Body of pancreas (tissue), 4 donors: ENCODE measurements at regions not wholly inside any gene's neighbourhood (a gene's known extent, or its start where the extent isn't known, plus 50 kb on each side); places are given as distances from the start of the nearest gene placed in this dataset.

Source experiments
- POLR2A ChIP-seq, 3 donors: fragments of 450-650 bp; IDR thresholded peaks; one replicate each; pipeline ENCODE4 v1.6.1; 2016; ENCODE audit warnings: antibody characterized with exemption in 3 of 3, mild to moderate bottlenecking in 2 of 3
- TF ChIP-seq, protein P1 (sequence below), 7 experiments: fragments of 450-650 bp in 4 of 7; fragments of 200-600 bp in 3 of 7; sonication (generic) in 3 of 7; IDR thresholded peaks; one replicate each; pipeline ENCODE4 v1.5.1; 2016 to 2019; ENCODE audit warnings: antibody characterized with exemption in 7 of 7

DNA sequence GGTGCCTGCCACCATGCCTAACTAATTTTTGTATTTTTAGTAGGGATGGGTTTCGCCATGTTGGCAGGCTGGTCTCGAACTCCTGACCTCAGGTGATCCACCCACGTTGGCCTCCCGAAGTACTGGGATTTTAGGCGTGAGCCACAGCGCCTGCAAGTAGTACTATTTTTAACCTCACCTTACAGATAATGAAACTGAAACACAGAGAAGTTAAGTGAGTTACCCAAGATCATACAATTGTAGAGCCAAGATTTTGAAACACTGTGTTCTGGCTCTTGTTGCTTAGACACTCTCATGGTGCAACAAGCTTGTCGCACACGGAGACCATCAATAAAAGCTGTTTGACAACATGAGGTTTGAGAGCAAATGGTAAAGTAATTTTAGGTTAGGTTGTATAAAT is 159.1 kb upstream of the LMNTD1 start:
- TF ChIP-seq, protein P1, sequence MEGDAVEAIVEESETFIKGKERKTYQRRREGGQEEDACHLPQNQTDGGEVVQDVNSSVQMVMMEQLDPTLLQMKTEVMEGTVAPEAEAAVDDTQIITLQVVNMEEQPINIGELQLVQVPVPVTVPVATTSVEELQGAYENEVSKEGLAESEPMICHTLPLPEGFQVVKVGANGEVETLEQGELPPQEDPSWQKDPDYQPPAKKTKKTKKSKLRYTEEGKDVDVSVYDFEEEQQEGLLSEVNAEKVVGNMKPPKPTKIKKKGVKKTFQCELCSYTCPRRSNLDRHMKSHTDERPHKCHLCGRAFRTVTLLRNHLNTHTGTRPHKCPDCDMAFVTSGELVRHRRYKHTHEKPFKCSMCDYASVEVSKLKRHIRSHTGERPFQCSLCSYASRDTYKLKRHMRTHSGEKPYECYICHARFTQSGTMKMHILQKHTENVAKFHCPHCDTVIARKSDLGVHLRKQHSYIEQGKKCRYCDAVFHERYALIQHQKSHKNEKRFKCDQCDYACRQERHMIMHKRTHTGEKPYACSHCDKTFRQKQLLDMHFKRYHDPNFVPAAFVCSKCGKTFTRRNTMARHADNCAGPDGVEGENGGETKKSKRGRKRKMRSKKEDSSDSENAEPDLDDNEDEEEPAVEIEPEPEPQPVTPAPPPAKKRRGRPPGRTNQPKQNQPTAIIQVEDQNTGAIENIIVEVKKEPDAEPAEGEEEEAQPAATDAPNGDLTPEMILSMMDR (IDR thresholded peaks at IDR 0.05) = no peak
- no peak for TF ChIP-seq POLR2A (IDR thresholded peaks at IDR 0.05)
